ENCODE measurements at regions not wholly inside any gene's neighbourhood (a gene's known extent, or its start where the extent isn't known, plus 50 kb on each side); places are given as distances from the start of the nearest gene placed in this dataset.

DNA sequence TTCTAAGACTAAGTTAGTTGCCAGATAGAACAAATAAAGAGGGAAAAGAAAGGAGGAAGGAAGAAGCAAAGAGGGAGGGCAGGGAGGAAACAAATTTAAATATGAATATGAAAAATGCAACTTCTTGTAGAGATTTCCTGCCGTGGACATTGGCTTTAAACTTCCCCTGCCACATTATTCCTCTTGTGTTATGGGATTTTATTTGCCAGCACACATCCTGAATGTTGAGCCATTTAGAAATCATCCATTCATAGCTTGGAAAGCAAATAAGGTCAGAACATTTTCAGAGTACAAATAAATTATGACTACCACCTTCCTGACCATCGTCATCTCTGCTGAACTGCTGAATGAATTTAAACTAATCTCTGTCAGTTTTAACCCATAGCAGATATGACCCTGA lies 911.9 kb upstream of the LRRN3 start:
- DNase-seq = no peak
- no peaks in the 10 kb centered on the region for H3K4me1 ChIP-seq (ENCODE audit: control insufficient read depth, low read depth, low read length)
- no peak overlapping the region for H3K4ac ChIP-seq (ENCODE audit: low read depth, low read length)
- H3K56ac ChIP-seq (ENCODE audit: low read length) = no peak overlapping the region
- H4K8ac ChIP-seq (ENCODE audit: low read depth, low read length) = no peak overlapping the region
- H2BK120ac ChIP-seq (ENCODE audit: low read depth, low read length) = no peak overlapping the region
- no peaks in the 10 kb centered on the region for H3K36me3 ChIP-seq (ENCODE audit: control insufficient read depth, insufficient read depth, low read length)
- no peak overlapping the region for H4K5ac ChIP-seq (ENCODE audit: low read length)
- no peaks in the 10 kb centered on the region for H3K79me2 ChIP-seq (ENCODE audit: control insufficient read depth, insufficient read depth, low read length)
- H3K18ac ChIP-seq (ENCODE audit: low read length) = no peak overlapping the region
- H3K27ac ChIP-seq (ENCODE audit: low read depth, low read length) = no peak overlapping the region
- no peak overlapping the region for H2BK15ac ChIP-seq (replicated peaks; ENCODE audit: low read depth)
- WGBS (ENCODE audit: extremely low coverage, insufficient coverage, low lambda C conversion rate) = no CpG with 5 or more reads among the region's 2 CpGs
- H3K23ac ChIP-seq (ENCODE audit: low read length) = no peak overlapping the region
- H3K9ac ChIP-seq (ENCODE audit: low read length) = no peak overlapping the region
- no peak overlapping the region for H3K4me3 ChIP-seq (ENCODE audit: low read length)
- H3K79me1 ChIP-seq (ENCODE audit: low read length) = no peaks in the 10 kb centered on the region
- no peak overlapping the region for H2BK5ac ChIP-seq (ENCODE audit: low read length)
- no peak overlapping the region for H3K4me2 ChIP-seq (ENCODE audit: low read length)
- no peaks in the 10 kb centered on the region for H3K27me3 ChIP-seq (ENCODE audit: insufficient read depth, low read length, poor library complexity)
- no peak overlapping the region for H2AK5ac ChIP-seq (ENCODE audit: low read length)

DNA sequence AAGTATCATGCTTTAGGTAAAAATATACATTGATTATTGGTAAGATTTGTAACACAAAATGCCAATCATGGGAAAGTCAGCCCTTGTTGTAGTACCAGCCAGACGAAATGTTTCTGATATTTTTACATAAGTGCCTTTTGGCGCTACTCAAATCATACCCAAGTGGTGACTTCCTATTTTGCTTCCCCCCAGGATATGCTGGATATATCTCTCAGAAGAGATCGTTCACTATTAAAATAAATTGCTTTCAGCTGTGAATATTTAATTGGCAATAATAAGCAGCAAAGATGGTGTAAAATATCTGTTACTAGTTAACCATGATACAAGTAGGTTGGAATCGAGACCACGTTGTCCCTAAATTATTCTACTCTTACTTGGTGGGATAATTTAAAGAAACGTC lies 909.2 kb upstream of the LRRN3 start:
- Histone ChIP-seq H2BK5ac (ENCODE audit: low read length) (no peak overlapping the region), H3K79me1 (ENCODE audit: low read length) (no peaks in the 10 kb centered on the region), H3K4me2 (ENCODE audit: low read length) (no peak overlapping the region), H3K4me3 (ENCODE audit: low read length) (no peak overlapping the region), H3K23ac (ENCODE audit: low read length) (no peak overlapping the region), H3K27ac (ENCODE audit: low read depth, low read length) (no peak overlapping the region), H2BK120ac (ENCODE audit: low read depth, low read length) (no peak overlapping the region), H4K8ac (ENCODE audit: low read depth, low read length) (no peak overlapping the region), H3K4me1 (ENCODE audit: control insufficient read depth, low read depth, low read length) (no peaks in the 10 kb centered on the region), H2AK5ac (ENCODE audit: low read length) (no peak overlapping the region), H3K79me2 (ENCODE audit: control insufficient read depth, insufficient read depth, low read length) (no peaks in the 10 kb centered on the region), H3K9ac (ENCODE audit: low read length) (no peak overlapping the region), H3K18ac (ENCODE audit: low read length) (no peak overlapping the region), H4K5ac (ENCODE audit: low read length) (no peak overlapping the region), H3K56ac (ENCODE audit: low read length) (no peak overlapping the region), H3K36me3 (ENCODE audit: control insufficient read depth, insufficient read depth, low read length) (no peaks in the 10 kb centered on the region), H3K27me3 (ENCODE audit: insufficient read depth, low read length, poor library complexity) (no peaks in the 10 kb centered on the region), H3K4ac (ENCODE audit: low read depth, low read length) (no peak overlapping the region), H2BK15ac (replicated peaks; ENCODE audit: low read depth) (no peak overlapping the region)
- no peak for DNase-seq
- no CpG with 5 or more reads among the region's 6 CpGs for WGBS (ENCODE audit: extremely low coverage, insufficient coverage, low lambda C conversion rate)

DNA sequence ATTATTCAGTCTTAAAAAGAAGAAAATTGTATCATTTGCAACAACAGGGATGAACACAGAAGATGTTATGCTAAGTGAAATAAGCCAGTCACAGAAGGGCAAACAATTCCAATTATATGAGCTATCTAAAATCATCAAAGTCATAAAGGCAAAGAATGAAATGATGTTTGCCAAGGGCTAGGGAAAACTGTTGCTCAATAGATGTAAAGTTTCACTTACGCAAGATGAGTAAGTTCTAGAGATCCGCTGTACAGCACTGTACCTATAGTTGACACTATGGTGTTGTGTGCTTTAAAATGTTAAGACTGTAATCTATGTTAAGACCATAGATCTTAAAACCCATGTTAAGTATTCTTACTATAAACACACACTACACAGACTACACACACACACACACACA lies 904.6 kb upstream of the LRRN3 start:
- WGBS (ENCODE audit: extremely low coverage, insufficient coverage, low lambda C conversion rate) = no CpG with 5 or more reads among the region's 2 CpGs
- no peak overlapping the region for H4K8ac ChIP-seq (ENCODE audit: low read depth, low read length)

GRCh38 chr7:110187877-110188554 lies 902.9 kb upstream of the LRRN3 start:
- no CpG with 5 or more reads among the region's 3 CpGs for WGBS (ENCODE audit: extremely low coverage, insufficient coverage, low lambda C conversion rate)
- Histone ChIP-seq H3K27me3 (ENCODE audit: insufficient read depth, low read length, poor library complexity) (no peaks in the 10 kb centered on the region), H3K36me3 (ENCODE audit: control insufficient read depth, insufficient read depth, low read length) (no peaks in the 10 kb centered on the region), H2AK5ac (ENCODE audit: low read length) (no peak overlapping the region), H2BK15ac (replicated peaks; ENCODE audit: low read depth) (no peak overlapping the region), H3K79me2 (ENCODE audit: control insufficient read depth, insufficient read depth, low read length) (no peaks in the 10 kb centered on the region), H4K8ac (ENCODE audit: low read depth, low read length) (no peak overlapping the region), H3K56ac (ENCODE audit: low read length) (no peak overlapping the region), H3K79me1 (ENCODE audit: low read length) (no peaks in the 10 kb centered on the region), H3K4ac (ENCODE audit: low read depth, low read length) (no peak overlapping the region), H3K4me3 (ENCODE audit: low read length) (no peak overlapping the region), H3K27ac (ENCODE audit: low read depth, low read length) (no peak overlapping the region), H3K9ac (ENCODE audit: low read length) (no peak overlapping the region), H3K4me1 (ENCODE audit: control insufficient read depth, low read depth, low read length) (no peaks in the 10 kb centered on the region), H2BK120ac (ENCODE audit: low read depth, low read length) (no peak overlapping the region), H4K5ac (ENCODE audit: low read length) (no peak overlapping the region), H2BK5ac (ENCODE audit: low read length) (no peak overlapping the region), H3K23ac (ENCODE audit: low read length) (no peak overlapping the region), H3K18ac (ENCODE audit: low read length) (no peak overlapping the region), H3K4me2 (ENCODE audit: low read length) (no peak overlapping the region)
- no peak for DNase-seq

More for the DNA sequence above, 904.6 kb upstream of the LRRN3 start:
- no peak overlapping the region for H2BK5ac ChIP-seq (ENCODE audit: low read length)
- H4K5ac ChIP-seq (ENCODE audit: low read length) = no peak overlapping the region
- H3K79me2 ChIP-seq (ENCODE audit: control insufficient read depth, insufficient read depth, low read length) = no peaks in the 10 kb centered on the region
- no peak overlapping the region for H3K9ac ChIP-seq (ENCODE audit: low read length)
- H3K56ac ChIP-seq (ENCODE audit: low read length) = no peak overlapping the region
- no peaks in the 10 kb centered on the region for H3K4me1 ChIP-seq (ENCODE audit: control insufficient read depth, low read depth, low read length)
- no peak overlapping the region for H2BK15ac ChIP-seq (replicated peaks; ENCODE audit: low read depth)
- no peaks in the 10 kb centered on the region for H3K36me3 ChIP-seq (ENCODE audit: control insufficient read depth, insufficient read depth, low read length)
- H3K4me3 ChIP-seq (ENCODE audit: low read length) = no peak overlapping the region
- H3K79me1 ChIP-seq (ENCODE audit: low read length) = no peaks in the 10 kb centered on the region
- no peak overlapping the region for H3K18ac ChIP-seq (ENCODE audit: low read length)
- DNase-seq = no peak
- H3K27me3 ChIP-seq (ENCODE audit: insufficient read depth, low read length, poor library complexity) = no peaks in the 10 kb centered on the region
- H3K4me2 ChIP-seq (ENCODE audit: low read length) = no peak overlapping the region
- H2BK120ac ChIP-seq (ENCODE audit: low read depth, low read length) = no peak overlapping the region
- H3K23ac ChIP-seq (ENCODE audit: low read length) = no peak overlapping the region
- no peak overlapping the region for H3K27ac ChIP-seq (ENCODE audit: low read depth, low read length)
- H3K4ac ChIP-seq (ENCODE audit: low read depth, low read length) = no peak overlapping the region
- H2AK5ac ChIP-seq (ENCODE audit: low read length) = no peak overlapping the region

GRCh38 chr7:110204527-110204926 lies 886.4 kb upstream of the LRRN3 start:
- no CpG with 5 or more reads among the region's 4 CpGs for WGBS (ENCODE audit: extremely low coverage, insufficient coverage, low lambda C conversion rate)
- H3K4me1 ChIP-seq (ENCODE audit: control insufficient read depth, low read depth, low read length) = no peaks in the 10 kb centered on the region

DNA sequence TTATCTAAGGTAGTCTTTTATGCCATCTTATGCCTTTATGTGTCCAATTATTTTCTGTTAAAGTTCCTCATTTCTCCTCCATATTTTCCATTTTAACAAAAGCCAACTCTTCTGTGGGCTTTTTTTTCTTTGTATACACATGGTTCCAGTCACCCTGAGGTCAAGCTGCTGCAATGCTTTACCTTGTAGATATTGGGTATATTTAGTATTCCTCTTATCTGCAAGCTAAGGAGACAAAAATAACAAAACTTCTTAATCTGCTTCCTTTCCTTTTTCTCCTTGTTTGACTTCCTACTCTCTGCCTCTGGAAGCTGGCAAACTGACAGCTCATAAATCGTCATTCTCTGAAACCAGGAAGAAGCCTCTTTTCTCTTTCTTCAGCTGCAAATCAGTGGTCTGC lies 885.0 kb upstream of the LRRN3 start:
- Histone ChIP-seq H3K4me3 (ENCODE audit: low read length) (no peak overlapping the region), H2AK5ac (ENCODE audit: low read length) (no peak overlapping the region), H3K79me2 (ENCODE audit: control insufficient read depth, insufficient read depth, low read length) (no peaks in the 10 kb centered on the region), H3K4me1 (ENCODE audit: control insufficient read depth, low read depth, low read length) (no peaks in the 10 kb centered on the region), H4K8ac (ENCODE audit: low read depth, low read length) (no peak overlapping the region), H3K79me1 (ENCODE audit: low read length) (no peaks in the 10 kb centered on the region), H2BK5ac (ENCODE audit: low read length) (no peak overlapping the region), H2BK120ac (ENCODE audit: low read depth, low read length) (no peak overlapping the region), H4K5ac (ENCODE audit: low read length) (no peak overlapping the region), H3K27me3 (ENCODE audit: insufficient read depth, low read length, poor library complexity) (no peaks in the 10 kb centered on the region), H3K18ac (ENCODE audit: low read length) (no peak overlapping the region), H3K4ac (ENCODE audit: low read depth, low read length) (no peak overlapping the region), H3K36me3 (ENCODE audit: control insufficient read depth, insufficient read depth, low read length) (no peaks in the 10 kb centered on the region), H3K9ac (ENCODE audit: low read length) (no peak overlapping the region), H3K4me2 (ENCODE audit: low read length) (no peak overlapping the region), H3K23ac (ENCODE audit: low read length) (no peak overlapping the region), H3K27ac (ENCODE audit: low read depth, low read length) (no peak overlapping the region), H3K56ac (ENCODE audit: low read length) (no peak overlapping the region), H2BK15ac (replicated peaks; ENCODE audit: low read depth) (no peak overlapping the region)
- no peak for DNase-seq
- WGBS (ENCODE audit: extremely low coverage, insufficient coverage, low lambda C conversion rate) = no CpG with 5 or more reads among the region's 1 CpG

More at GRCh38 chr7:110204527-110204926, 886.4 kb upstream of the LRRN3 start:
- H2AK5ac ChIP-seq (ENCODE audit: low read length) = no peak overlapping the region
- H2BK120ac ChIP-seq (ENCODE audit: low read depth, low read length) = no peak overlapping the region
- no peak overlapping the region for H2BK15ac ChIP-seq (replicated peaks; ENCODE audit: low read depth)
- H3K27ac ChIP-seq (ENCODE audit: low read depth, low read length) = no peak overlapping the region
- H3K79me2 ChIP-seq (ENCODE audit: control insufficient read depth, insufficient read depth, low read length) = no peaks in the 10 kb centered on the region
- H3K27me3 ChIP-seq (ENCODE audit: insufficient read depth, low read length, poor library complexity) = no peaks in the 10 kb centered on the region
- no peaks in the 10 kb centered on the region for H3K36me3 ChIP-seq (ENCODE audit: control insufficient read depth, insufficient read depth, low read length)
- H3K18ac ChIP-seq (ENCODE audit: low read length) = no peak overlapping the region
- no peak overlapping the region for H2BK5ac ChIP-seq (ENCODE audit: low read length)
- H3K4me3 ChIP-seq (ENCODE audit: low read length) = no peak overlapping the region
- H3K23ac ChIP-seq (ENCODE audit: low read length) = no peak overlapping the region
- H4K5ac ChIP-seq (ENCODE audit: low read length) = no peak overlapping the region
- no peak overlapping the region for H3K4ac ChIP-seq (ENCODE audit: low read depth, low read length)
- DNase-seq = peak; percentile 68
- no peak overlapping the region for H3K4me2 ChIP-seq (ENCODE audit: low read length)
- no peaks in the 10 kb centered on the region for H3K79me1 ChIP-seq (ENCODE audit: low read length)
- no peak overlapping the region for H4K8ac ChIP-seq (ENCODE audit: low read depth, low read length)
- no peak overlapping the region for H3K9ac ChIP-seq (ENCODE audit: low read length)
- no peak overlapping the region for H3K56ac ChIP-seq (ENCODE audit: low read length)

Measured in mesendoderm (in vitro differentiated cells).